ENCODE measurements at regions not wholly inside any gene's neighbourhood (a gene's known extent, or its start where the extent isn't known, plus 50 kb on each side); places are given as distances from the start of the nearest gene placed in this dataset.

DNA sequence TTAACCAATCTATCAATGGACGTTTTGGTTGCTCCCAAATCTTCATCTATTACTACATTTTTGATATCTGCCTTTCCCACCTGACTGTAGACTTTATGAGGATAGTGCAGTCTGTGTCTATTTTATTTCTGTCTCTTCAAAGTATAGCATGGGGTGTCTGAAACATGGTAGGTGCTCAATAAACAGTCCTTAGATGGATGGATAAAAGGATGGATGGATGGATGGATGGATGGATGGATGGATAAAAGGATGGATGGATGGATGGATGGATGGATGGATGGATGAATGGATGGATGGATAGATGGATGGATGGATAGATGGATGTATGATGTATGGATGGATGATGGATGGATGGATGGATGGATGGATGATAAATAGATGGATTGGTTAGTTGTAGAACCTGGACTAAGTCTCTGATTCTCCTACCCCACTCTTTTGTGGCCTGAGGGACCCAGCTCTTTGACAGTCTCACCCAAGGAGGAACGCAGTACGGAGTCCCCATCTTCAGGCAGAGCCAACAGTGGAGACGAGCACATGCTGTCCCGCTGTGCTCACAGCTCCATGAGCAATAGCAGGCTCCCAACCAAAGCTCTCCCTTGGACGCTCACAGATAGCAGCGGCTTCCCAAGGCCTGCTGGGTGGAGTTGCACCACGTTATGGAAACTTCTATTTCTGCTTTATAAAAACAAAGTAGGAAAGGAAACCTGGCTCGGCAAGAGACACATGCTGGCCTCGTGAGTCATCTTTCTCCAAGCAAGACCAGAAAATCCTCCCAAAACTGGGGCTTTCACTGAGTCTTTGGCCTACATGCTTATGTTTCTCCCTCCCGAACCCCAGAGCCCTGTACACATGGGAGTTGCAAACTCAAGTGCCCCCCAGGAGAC is 448.0 kb downstream of the MIAT start:
- TF ChIP-seq, protein P1, sequence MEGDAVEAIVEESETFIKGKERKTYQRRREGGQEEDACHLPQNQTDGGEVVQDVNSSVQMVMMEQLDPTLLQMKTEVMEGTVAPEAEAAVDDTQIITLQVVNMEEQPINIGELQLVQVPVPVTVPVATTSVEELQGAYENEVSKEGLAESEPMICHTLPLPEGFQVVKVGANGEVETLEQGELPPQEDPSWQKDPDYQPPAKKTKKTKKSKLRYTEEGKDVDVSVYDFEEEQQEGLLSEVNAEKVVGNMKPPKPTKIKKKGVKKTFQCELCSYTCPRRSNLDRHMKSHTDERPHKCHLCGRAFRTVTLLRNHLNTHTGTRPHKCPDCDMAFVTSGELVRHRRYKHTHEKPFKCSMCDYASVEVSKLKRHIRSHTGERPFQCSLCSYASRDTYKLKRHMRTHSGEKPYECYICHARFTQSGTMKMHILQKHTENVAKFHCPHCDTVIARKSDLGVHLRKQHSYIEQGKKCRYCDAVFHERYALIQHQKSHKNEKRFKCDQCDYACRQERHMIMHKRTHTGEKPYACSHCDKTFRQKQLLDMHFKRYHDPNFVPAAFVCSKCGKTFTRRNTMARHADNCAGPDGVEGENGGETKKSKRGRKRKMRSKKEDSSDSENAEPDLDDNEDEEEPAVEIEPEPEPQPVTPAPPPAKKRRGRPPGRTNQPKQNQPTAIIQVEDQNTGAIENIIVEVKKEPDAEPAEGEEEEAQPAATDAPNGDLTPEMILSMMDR (conservative IDR thresholded peaks at IDR 0.05; ENCODE audit: low read depth, low read length) = no peak
- TF ChIP-seq EZH2 (IDR thresholded peaks at IDR 0.05; ENCODE audit: borderline replicate concordance, low read depth, low read length, poor library complexity, severe bottlenecking) = no peak

Measured in A673 (cell line).